Naive B cell (primary cell): ENCODE measurements at regions not wholly inside any gene's neighbourhood (a gene's known extent, or its start where the extent isn't known, plus 50 kb on each side); places are given as distances from the start of the nearest gene placed in this dataset.

Experiments
- ATAC-seq, 2 donors: fragments of 150-1000 bp; cut with Tn5 transposase; 2 replicates each; pipeline ENCODE4 v1.10.0; 2021; ENCODE audit warnings: low read depth in 2 of 2, mild to moderate bottlenecking in 2 of 2, moderate library complexity in 2 of 2
- DNase-seq: peaks from one replicate; pipeline ENCODE4 v3.0.0; 2022
- H3K27ac Mint-ChIP-seq, 6 donors: one replicate each; pipeline ENCODE4 v1.8.0; 2020 to 2022; ENCODE audit warnings: mild to moderate bottlenecking in 6 of 6, mixed read lengths in 6 of 6, moderate library complexity in 5 of 6, inconsistent platforms in 2 of 6
- H3K27me3 Mint-ChIP-seq, 3 donors: one replicate each; pipeline ENCODE4 v1.8.0; 2021 to 2022; ENCODE audit warnings: mixed read lengths in 3 of 3, mild to moderate bottlenecking in 1 of 3
- H3K36me3 Mint-ChIP-seq, 2 donors: one replicate each; pipeline ENCODE4 v1.8.0; 2020 to 2022; ENCODE audit warnings: mixed read lengths in 2 of 2, inconsistent platforms in 1 of 2, mild to moderate bottlenecking in 1 of 2
- H3K4me1 Mint-ChIP-seq, 3 donors: one replicate each; pipeline ENCODE4 v1.8.0; 2020 to 2022; ENCODE audit warnings: mixed read lengths in 3 of 3, inconsistent platforms in 1 of 3, mild to moderate bottlenecking in 1 of 3, moderate library complexity in 1 of 3
- H3K4me3 Mint-ChIP-seq, 8 donors: one replicate each; pipeline ENCODE4 v1.8.0; 2020 to 2022; ENCODE audit warnings: mild to moderate bottlenecking in 8 of 8, mixed read lengths in 8 of 8, moderate library complexity in 8 of 8, inconsistent platforms in 2 of 8
- H3K9me3 Mint-ChIP-seq, 7 donors: one replicate each; pipeline ENCODE4 v1.8.0; 2020 to 2022; ENCODE audit warnings: mixed read lengths in 7 of 7, mild to moderate bottlenecking in 5 of 7, inconsistent platforms in 2 of 7, moderate library complexity in 1 of 7

DNA sequence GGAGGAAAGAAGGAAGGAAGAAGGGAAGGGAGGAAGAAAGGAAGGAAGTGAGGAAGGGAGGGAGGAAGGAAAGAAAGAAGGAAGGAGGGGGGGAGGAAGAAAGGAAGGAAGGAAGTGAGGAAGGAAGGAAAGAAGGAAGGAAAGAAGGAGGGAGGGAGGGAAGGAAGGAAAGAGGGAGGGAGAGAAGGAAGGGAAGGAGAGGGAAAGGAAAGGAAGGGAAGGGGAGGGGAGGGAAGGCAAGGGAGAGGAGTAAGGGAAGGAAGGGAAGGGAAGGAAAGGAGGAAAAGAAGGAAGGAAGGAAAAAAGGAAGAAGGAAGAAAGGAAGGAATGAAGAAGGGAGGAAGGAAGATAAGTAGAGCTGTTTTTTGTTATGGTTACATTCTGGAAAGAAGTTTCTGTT lies 141.2 kb downstream of the LRRC3B start:
- no peaks in the 10 kb centered on the region for H3K4me1 Mint-ChIP-seq
- peaks cover 0 to 14% (median 3%) of the 10 kb centered on the region in 7 donors for H3K9me3 Mint-ChIP-seq
- ATAC-seq = no peak

GRCh38 chr3:26766031-26766430 lies 143.5 kb downstream of the LRRC3B start:
- Mint-ChIP-seq H3K9me3 (peaks cover 0 to 14% (median 3%) of the 10 kb centered on the region in 7 donors), H3K27me3 (no peaks in the 10 kb centered on the region), H3K27ac (no peak overlapping the region), H3K4me1 (no peaks in the 10 kb centered on the region), H3K36me3 (no peaks in the 10 kb centered on the region), H3K4me3 (no peak overlapping the region)
- DNase-seq (no peak), ATAC-seq (no peak)

More for the DNA sequence above, 141.2 kb downstream of the LRRC3B start:
- H3K27ac Mint-ChIP-seq = no peak overlapping the region
- no peak for DNase-seq
- no peaks in the 10 kb centered on the region for H3K36me3 Mint-ChIP-seq
- peak overlapping the region in 1 of 8 donors; percentile 52 for H3K4me3 Mint-ChIP-seq
- no peaks in the 10 kb centered on the region for H3K27me3 Mint-ChIP-seq

DNA sequence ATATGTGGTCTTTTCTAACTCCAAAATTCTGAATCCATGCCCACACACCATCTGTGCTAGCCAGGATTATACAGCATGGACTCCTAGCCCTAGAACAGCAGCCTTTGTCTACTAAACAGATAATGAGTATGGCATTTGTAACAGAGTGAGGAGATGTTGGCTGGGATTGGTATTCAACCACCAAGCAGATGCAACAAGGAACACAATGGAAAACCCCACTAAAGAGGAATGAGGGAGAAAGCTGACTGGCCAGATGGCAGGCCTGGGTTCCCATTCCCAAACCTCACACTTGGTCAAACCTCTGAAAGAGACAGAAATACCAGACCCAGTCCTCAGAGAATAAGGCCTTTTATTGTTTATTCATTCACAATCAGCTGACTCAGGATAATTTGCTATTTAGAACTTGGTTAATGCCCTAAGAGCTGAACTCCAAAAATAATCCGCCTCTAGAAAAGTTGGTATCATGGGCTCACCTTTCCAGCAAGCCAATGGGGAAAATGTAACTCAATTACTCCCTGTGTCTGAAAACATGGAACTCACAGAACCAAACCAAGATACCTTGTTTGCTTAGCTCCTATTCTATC lies 145.6 kb downstream of the LRRC3B start:
- ATAC-seq = no peak
- no peaks in the 10 kb centered on the region for H3K4me1 Mint-ChIP-seq
- H3K27ac Mint-ChIP-seq = peak overlapping the region in 1 of 6 donors; percentile 63
- H3K27me3 Mint-ChIP-seq = no peaks in the 10 kb centered on the region
- no peak overlapping the region for H3K4me3 Mint-ChIP-seq
- no peaks in the 10 kb centered on the region for H3K36me3 Mint-ChIP-seq
- DNase-seq = no peak
- H3K9me3 Mint-ChIP-seq = peaks cover 0 to 16% (median 4%) of the 10 kb centered on the region in 7 donors

DNA sequence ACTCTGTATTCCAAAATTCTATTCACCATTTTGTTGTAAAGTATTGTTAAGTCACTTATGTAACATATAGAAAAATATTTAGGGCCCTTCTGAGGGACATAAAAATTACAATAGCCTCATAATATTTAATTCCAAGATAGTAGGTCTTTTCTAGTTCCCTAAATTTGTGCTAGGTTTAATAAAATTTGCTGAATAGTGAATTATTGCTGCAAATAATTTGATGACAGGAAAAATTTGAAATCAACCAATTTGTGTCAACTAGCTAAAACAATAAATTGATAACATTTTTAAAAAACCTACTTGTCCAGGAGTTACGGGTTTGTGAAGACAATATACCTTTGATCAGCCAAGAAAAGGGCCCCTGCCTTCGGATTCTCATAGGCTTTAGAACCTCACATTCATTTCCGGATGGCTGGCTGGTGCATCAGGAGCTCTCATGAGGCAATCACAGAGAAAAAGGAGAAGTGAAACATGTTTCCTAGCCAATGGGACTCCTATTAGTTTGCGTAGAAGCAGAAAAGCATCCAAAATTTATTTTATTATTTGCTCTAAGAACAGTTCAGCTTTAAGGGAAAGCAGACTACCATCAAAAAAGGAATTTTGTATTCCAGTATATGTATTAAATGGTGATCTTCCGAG lies 177.2 kb downstream of the LRRC3B start:
- Mint-ChIP-seq H3K27ac (no peak overlapping the region), H3K9me3 (peaks cover 0 to 6% (median 1%) of the 10 kb centered on the region in 7 donors), H3K4me3 (no peak overlapping the region), H3K4me1 (no peaks in the 10 kb centered on the region), H3K36me3 (no peaks in the 10 kb centered on the region), H3K27me3 (no peaks in the 10 kb centered on the region)
- DNase-seq (no peak), ATAC-seq (no peak)

GRCh38 chr3:26807272-26807671 lies 184.7 kb downstream of the LRRC3B start:
- Mint-ChIP-seq H3K27me3 (no peaks in the 10 kb centered on the region), H3K36me3 (no peaks in the 10 kb centered on the region), H3K4me3 (no peak overlapping the region), H3K4me1 (no peaks in the 10 kb centered on the region), H3K27ac (no peak overlapping the region), H3K9me3 (peaks cover 0 to 18% (median 10%) of the 10 kb centered on the region in 7 donors)
- ATAC-seq (no peak), DNase-seq (no peak)

DNA sequence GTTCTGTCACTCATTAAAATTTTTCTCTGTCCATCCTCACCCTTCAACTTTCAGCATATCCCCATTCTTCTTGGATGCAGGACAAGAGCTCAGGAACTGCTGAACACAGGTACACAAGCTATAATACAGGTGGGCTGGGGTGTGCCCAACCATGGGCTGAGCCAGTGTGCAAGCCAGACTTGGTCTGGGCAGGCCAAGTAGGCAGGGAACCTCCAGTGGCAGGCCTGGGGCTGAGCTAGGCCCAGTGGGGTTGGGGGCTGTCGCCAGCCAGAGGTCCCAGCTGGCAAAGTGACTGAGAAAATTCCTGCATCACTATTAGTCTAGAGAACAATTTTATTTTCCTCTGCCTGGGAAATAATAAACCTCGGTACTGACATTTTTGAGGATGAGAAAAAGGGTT lies 202.9 kb downstream of the LRRC3B start:
- Mint-ChIP-seq H3K36me3 (peaks cover 0 to 8% of the 10 kb centered on the region in 2 donors), H3K27me3 (no peaks in the 10 kb centered on the region), H3K27ac (no peak overlapping the region), H3K4me3 (no peak overlapping the region), H3K9me3 (peaks cover 12 to 75% (median 34%) of the 10 kb centered on the region in 7 donors), H3K4me1 (no peaks in the 10 kb centered on the region)
- DNase-seq (no peak), ATAC-seq (no peak)

DNA sequence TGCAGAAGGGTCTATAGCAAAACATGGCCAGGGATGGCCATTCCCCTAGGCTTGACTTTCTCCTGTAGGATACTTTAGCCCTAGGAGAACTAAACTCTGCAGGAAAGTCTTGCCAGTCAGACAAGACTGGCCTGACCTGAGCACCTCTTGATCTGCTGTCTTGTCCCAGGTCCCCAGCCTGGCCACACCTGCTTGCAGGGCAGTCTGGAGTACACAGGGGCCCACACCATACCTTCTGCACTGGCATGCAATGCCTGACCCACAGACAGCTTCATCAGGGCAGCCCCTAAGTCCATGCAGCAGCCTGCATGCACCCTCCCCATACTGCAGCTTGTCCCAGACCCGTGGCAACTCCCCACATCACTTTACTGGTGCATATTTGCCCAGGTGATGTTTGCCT lies 204.6 kb downstream of the LRRC3B start:
- Mint-ChIP-seq H3K27ac (no peak overlapping the region), H3K9me3 (peaks cover 12 to 58% (median 26%) of the 10 kb centered on the region in 7 donors), H3K4me3 (no peak overlapping the region), H3K27me3 (no peaks in the 10 kb centered on the region), H3K4me1 (no peaks in the 10 kb centered on the region), H3K36me3 (peaks cover 0 to under 1% of the 10 kb centered on the region in 2 donors)
- DNase-seq = no peak
- no peak for ATAC-seq

DNA sequence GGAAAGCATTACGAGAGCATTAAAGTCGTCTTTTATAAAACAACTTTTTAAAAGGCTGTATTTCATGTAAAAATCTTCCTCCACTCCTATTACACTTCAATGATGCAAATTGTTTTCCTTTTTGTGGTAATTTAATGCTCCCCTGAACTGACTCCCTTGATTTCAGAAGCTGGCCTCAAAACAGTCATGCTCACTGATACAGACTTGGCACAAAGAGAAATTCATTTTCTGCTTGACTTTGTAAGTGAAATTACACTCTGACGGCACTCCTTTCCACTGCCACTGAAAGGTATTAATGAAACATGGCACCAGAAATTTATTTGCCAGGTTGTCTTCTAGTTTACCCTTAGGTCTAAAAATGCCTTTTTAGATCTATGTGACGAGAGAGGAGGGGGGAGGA lies 215.5 kb downstream of the LRRC3B start:
- ATAC-seq = no peak
- Mint-ChIP-seq H3K27ac (no peak overlapping the region), H3K27me3 (no peaks in the 10 kb centered on the region), H3K4me1 (no peaks in the 10 kb centered on the region), H3K4me3 (no peak overlapping the region), H3K36me3 (no peaks in the 10 kb centered on the region), H3K9me3 (peaks cover 0 to 15% (median 10%) of the 10 kb centered on the region in 7 donors)
- no peak for DNase-seq

DNA sequence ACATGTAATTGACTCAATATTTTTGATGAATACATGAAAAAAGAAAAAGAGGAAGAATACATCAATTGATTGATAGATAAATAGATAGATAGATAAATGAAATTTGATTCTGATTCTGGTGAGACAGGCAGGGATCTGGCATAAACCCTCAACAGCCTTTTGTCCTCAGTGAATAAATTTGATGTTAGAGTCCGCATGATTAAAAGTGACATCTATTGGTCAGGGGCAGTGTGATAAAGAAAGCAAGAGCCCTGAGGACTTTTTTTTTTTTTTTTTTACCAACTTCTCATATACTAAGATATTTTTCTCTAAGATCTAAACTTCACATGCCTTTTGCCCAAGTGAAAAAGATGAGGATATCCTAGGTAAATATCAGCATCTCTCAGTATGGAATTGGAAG lies 216.4 kb downstream of the LRRC3B start:
- no peaks in the 10 kb centered on the region for H3K27me3 Mint-ChIP-seq

DNA sequence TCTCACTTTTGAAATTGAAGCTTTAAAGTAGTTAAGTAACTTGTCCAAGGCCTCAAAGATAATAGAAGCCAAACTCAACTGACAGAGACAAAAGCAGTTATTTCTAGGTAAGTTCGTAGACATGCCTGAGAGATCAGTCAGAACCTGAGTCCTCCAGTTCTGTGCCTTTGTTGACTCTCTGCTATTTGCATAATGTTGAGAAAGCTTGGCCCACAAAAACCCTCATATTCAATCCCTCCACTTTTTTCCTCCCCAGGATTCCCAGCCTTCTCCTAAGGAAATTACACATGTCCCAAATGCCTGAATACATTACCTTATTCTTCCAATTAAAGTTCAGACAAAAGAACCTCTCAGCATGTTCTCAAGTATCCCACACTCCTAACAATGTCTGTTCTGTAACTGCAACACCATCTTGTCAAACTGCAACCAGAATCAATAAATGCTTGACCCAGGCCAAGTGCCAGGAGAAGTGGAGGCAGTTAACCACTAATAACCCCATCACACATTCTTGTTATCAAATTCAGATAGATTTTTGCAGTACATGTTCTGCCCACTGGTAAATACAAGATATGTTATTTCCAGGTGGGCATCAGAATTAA lies 217.8 kb downstream of the LRRC3B start:
- H3K4me3 Mint-ChIP-seq = no peak overlapping the region
- no peaks in the 10 kb centered on the region for H3K27me3 Mint-ChIP-seq
- ATAC-seq (no peak), DNase-seq (no peak)
- no peaks in the 10 kb centered on the region for H3K4me1 Mint-ChIP-seq
- H3K9me3 Mint-ChIP-seq = peaks cover 0 to 16% (median 8%) of the 10 kb centered on the region in 7 donors
- H3K36me3 Mint-ChIP-seq = no peaks in the 10 kb centered on the region
- H3K27ac Mint-ChIP-seq = peak overlapping the region in 2 of 6 donors; percentile 12 to 20

More for the DNA sequence above, 216.4 kb downstream of the LRRC3B start:
- no peaks in the 10 kb centered on the region for H3K36me3 Mint-ChIP-seq
- H3K9me3 Mint-ChIP-seq = peaks cover 0 to 20% (median 10%) of the 10 kb centered on the region in 7 donors
- H3K4me3 Mint-ChIP-seq = no peak overlapping the region
- DNase-seq (no peak), ATAC-seq (no peak)
- no peaks in the 10 kb centered on the region for H3K4me1 Mint-ChIP-seq
- H3K27ac Mint-ChIP-seq = no peak overlapping the region

GRCh38 chr3:26845194-26845593 lies 222.6 kb downstream of the LRRC3B start:
- H3K4me3 Mint-ChIP-seq = no peak overlapping the region
- no peak for DNase-seq
- peaks cover 0 to 16% (median 7%) of the 10 kb centered on the region in 7 donors for H3K9me3 Mint-ChIP-seq
- no peak overlapping the region for H3K27ac Mint-ChIP-seq
- no peaks in the 10 kb centered on the region for H3K36me3 Mint-ChIP-seq
- no peaks in the 10 kb centered on the region for H3K4me1 Mint-ChIP-seq
- ATAC-seq = no peak
- H3K27me3 Mint-ChIP-seq = no peaks in the 10 kb centered on the region

DNA sequence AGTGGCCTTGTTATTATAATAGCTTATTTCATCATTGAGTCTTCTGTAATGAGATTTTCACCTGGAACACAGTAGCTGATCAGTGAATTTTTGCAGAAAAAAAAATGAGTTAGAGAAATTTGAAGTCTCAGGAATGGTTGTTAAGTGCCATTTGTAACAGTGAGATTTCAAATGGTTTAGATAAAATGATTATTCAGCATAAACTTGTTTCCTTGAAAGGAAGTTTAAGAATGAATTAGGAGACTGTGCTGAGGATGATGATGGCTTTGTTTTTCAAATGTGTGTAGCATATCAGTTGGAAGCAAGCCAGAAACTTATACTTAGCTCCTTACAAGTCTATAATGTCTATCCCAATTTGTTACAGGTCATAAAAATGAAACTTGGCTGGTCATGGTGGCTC lies 225.1 kb downstream of the LRRC3B start:
- Mint-ChIP-seq H3K4me1 (no peaks in the 10 kb centered on the region), H3K36me3 (no peaks in the 10 kb centered on the region), H3K9me3 (peaks cover 0 to 9% (median 4%) of the 10 kb centered on the region in 7 donors), H3K27me3 (no peaks in the 10 kb centered on the region), H3K27ac (no peak overlapping the region), H3K4me3 (no peak overlapping the region)
- ATAC-seq (no peak), DNase-seq (no peak)

- ATAC-seq = no peak
- Mint-ChIP-seq H3K27me3 (no peaks in the 10 kb centered on the region), H3K4me3 (no peak overlapping the region), H3K36me3 (no peaks in the 10 kb centered on the region), H3K9me3 (peaks cover 0 to 12% (median 8%) of the 10 kb centered on the region in 7 donors), H3K4me1 (no peaks in the 10 kb centered on the region), H3K27ac (no peak overlapping the region)
- no peak for DNase-seq
These were observed 271.9 kb downstream of the LRRC3B start for GRCh38 chr3:26894443-26894842.

DNA sequence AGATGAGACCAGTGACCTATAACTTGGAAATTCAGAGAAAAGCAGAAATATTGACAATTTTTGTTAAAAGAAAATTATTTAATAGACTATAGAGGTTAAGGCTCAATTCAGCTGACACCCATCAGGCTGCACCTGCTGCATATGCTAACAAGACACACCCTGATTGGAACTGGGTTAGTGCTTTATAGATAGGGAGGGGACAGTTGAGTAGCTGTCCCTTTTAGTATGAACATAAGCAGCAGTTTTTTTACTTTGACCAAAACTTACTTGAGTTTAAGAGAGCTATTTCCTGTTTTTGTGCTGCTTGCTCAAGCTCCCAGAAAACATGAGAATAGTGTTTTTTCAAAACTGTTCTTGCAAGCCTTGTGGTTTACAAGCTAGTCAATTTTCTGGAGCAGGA lies 292.6 kb downstream of the LRRC3B start:
- H3K9me3 Mint-ChIP-seq = peaks cover 0 to 18% (median 5%) of the 10 kb centered on the region in 7 donors

More for the DNA sequence above, 292.6 kb downstream of the LRRC3B start:
- Mint-ChIP-seq H3K4me1 (no peaks in the 10 kb centered on the region), H3K27ac (no peak overlapping the region), H3K27me3 (no peaks in the 10 kb centered on the region), H3K36me3 (no peaks in the 10 kb centered on the region), H3K4me3 (no peak overlapping the region)
- ATAC-seq (no peak), DNase-seq (no peak)
